Islet of Langerhans (tissue), 1 donor: ENCODE measurements at regions not wholly inside any gene's neighbourhood (a gene's known extent, or its start where the extent isn't known, plus 50 kb on each side); places are given as distances from the start of the nearest gene placed in this dataset.
A peak's percentile ranks its signal among the peaks of the same experiment; 100 is the strongest.

Experiments
- FAIRE-seq: peaks from one replicate; lab custom pipeline; 2011; peaks lifted over from hg19 to GRCh38; lab: Jason Lieb, UNC

DNA sequence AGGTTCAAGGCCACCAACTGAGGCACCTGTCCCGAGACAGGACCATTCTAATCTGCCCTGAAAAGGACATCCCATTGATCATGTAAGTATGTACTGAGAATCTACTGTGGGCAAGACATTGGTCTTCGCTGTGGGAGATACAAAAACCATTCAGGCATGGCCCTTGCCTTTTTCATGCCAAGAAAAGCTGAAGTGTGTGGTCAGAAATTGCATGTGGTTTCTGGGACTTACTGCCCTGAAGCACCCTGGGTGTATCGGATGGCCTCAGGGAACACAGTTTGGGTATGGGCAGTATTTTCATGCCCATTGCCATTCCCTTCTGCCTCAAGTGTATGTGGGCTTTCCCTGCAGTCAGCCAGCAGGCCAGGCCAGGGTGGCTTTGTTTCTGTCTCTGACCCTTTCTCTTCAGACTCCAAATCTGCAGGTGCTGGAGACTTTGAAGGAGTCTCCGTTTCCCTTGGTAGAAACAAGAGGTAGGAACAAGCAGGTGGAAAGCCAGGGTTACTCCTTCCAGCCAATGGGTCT is 285.7 kb downstream of the ZEB1 start:
- FAIRE-seq = no peak

- FAIRE-seq = no peak
These were observed 285.1 kb downstream of the ZEB1 start for GRCh38 chr10:31604096-31604495.

DNA sequence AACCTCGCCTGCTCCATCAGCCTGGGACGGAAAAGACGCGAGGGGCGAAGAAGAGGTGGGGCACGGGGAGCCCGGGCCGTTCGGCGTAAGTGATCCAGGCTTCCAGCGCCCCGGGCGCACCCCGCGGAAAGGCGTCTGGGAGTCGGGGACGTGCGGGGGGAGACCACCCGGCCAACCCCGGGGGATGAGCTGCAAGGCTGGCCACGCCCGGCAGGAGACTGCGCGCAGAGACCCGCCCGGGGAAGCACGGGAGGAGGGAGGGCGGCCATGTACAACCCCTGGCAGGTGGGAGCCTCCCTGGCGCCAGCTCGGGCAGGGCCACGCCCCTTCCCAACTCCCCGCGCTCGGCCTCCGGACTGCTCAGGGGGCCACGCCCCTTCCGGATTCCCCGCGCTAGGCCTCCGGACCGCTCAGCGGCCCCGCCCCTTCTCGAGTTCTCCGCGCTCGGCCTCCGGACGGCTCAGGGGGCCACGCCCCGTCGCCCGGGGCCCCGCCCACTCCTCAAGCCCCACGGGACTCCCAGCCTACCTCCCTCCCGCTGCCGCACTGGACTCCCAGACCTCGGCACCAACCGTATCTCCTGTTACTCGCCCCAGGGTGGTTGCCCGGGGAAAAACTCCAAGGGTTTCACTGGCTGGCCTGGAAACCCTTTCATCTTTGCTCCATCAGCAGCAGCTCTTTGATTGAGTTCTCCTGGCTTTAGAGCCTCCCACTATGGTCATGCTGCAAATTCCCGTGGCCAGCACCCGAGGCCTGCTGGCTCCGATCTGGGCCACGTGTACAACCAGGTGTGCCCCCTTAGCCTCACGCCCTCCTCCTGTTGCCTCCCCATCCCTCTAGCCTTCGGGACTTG is 284.4 kb downstream of the ZEB1 start:
- no peak for FAIRE-seq

- FAIRE-seq = peak; percentile 92
These were observed 283.7 kb downstream of the ZEB1 start for GRCh38 chr10:31602541-31603234.

DNA sequence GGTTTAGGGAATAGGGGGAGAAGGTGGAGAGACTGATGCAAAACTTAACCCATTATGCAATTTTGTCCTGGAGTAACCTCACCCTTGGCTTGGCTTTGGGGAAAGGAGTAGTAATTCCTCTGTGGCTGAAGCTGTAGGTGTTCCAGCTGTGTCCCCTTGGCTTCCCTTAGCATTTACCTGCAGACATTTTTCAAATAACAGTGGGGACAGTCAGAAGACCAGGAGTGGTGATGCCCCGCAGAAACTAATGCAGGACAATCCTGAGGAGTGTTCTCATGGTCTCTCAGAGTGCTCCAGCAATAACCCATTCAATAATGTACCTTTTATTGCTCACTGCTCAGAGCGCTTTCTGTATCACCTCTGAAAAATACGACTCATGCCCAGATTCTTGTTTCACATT is 282.1 kb downstream of the ZEB1 start:
- no peak for FAIRE-seq

GRCh38 chr10:31599626-31600504 is 280.8 kb downstream of the ZEB1 start:
- no peak for FAIRE-seq

GRCh38 chr10:31596765-31597164 is 277.7 kb downstream of the ZEB1 start:
- no peak for FAIRE-seq

- FAIRE-seq = no peak
These were observed 277.0 kb downstream of the ZEB1 start for GRCh38 chr10:31595992-31596391.

GRCh38 chr10:31594347-31594873 is 275.4 kb downstream of the ZEB1 start:
- no peak for FAIRE-seq

GRCh38 chr10:31593124-31593523 is 274.1 kb downstream of the ZEB1 start:
- no peak for FAIRE-seq

GRCh38 chr10:31591569-31591968 is 272.6 kb downstream of the ZEB1 start:
- FAIRE-seq = no peak

DNA sequence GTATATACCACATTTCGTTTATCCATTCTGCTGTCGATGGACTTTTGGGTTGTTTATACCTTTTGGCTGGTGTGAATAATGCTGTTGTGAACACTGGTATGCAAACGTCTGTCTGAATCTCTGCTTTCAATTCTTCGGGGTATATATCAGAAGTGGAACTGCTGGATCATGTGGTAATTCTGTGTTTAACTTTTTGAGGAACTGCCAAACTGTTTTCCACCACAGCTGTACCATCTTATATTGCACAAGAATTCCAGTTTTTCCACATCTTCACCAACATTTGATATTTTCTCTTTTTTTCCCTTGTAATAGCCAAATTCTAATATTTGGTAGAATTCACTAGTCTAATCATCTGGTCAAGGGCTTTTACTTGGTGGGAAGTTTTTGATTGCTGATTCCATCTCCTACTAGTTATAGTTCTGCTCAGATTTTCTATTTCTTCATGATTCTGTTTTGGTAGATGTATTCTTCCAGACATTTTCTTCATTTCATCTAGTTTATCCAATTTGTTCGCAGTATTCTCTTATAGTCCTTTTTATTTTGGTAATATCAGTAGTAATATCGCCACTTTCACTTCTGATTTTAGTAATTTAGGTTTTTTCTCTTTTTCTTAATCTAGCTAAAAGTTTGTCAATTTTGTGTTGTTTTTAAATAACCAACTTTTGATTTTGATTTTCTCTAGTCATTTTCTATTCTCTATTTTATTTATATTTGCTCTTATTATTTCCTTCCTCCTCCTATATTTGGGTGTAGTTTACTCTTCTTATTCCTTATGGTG is 271.2 kb downstream of the ZEB1 start:
- FAIRE-seq = no peak

- no peak for FAIRE-seq
These were observed 268.7 kb downstream of the ZEB1 start for GRCh38 chr10:31587691-31588090.

DNA sequence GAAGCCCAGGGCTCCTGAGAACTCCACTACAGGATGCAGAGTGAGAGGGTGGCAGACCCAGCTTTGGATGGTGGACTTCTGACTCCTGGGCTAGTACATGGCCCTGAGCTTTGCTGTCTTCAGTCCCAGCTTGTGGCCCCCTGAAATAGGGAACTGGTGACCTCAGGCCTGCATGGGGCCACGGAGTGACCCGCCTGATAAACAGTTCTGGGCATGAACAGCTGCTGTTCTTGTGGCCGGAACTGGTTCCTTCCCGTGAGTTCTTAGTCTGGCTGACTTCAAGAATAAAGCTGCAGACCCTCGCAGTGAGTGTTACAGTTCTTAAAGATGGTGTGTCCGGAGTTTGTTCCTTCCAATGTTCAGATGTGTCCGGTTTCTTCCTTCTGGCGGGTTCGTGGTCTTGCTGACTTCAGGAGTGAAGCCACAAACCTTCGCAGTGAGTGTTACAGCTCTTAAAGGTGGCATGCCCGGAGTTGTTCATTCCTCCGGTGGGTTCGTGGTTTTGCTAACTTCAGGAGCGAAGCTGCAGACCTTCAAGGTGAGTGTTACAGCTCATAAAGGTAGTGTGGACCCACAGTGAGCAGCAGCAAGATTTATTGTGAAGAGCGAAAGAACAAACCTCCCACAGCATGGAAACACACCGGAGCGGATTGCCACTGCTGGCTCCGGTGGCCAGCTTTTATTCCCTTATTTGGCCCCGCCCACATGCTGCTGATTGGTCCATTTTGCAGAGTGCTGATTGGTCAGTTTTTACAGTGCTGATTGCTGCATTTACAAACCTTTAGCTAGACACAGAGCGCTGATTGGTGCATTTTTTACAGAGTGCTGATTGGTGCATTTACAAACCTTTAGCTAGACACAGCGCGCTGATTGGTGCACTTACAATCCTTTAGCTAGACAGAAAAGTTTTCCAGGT is 268.0 kb downstream of the ZEB1 start:
- FAIRE-seq = no peak

- no peak for FAIRE-seq
These were observed 265.9 kb downstream of the ZEB1 start for GRCh38 chr10:31584876-31585275.

- no peak for FAIRE-seq
These were observed 265.1 kb downstream of the ZEB1 start for GRCh38 chr10:31584098-31584631.

DNA sequence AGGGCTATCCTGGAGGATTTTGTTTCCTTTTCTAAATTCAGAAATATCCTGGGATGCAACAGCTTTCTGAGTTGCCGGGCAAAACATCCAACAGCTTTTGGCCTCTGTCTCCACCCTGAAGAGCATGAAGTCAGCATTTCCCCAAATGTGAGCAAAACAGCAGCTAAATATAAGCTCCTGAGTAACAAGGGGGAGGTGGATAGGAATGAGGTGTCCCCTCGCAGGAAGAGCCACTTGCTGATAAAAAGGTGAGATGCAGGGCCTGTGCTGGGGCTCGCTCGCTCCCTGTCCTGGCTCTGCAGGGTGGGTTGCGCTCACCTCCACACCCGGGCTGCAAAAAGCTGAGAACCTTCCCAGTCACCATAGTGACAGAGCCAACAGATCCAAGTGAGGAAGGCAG is 264.3 kb downstream of the ZEB1 start:
- FAIRE-seq = no peak

DNA sequence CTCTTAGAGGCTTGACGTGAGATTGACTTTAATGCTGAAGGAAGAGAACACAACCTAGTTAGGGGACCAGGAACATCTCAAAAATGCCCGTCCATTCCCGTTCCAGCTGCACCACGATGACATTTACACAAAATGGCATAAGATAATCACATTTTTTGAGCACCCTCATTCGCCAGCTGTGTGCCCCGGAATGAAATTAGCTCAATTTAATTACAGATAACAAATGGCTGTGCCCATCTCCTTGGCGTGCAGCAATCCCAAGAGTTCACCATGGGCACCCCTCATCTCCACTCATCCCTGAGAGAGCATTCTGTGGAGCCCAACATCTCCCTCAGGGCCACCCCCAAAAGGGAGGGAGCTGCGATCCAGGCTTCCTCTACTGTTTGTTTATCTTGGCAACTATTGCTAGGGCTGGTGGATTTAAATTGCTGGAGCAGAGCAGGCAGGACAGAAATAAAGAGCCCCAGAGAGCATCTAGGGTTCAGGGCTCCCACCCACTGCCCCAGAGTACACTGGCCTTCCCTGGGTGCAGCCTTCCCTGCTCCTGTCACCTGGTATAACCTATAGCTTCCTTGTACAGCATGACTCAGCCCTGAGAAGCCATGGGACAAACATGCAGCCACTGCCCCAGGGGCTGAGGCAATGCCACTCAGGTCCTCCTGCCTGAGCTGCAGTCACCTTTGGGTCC is 263.5 kb downstream of the ZEB1 start:
- FAIRE-seq = no peak

DNA sequence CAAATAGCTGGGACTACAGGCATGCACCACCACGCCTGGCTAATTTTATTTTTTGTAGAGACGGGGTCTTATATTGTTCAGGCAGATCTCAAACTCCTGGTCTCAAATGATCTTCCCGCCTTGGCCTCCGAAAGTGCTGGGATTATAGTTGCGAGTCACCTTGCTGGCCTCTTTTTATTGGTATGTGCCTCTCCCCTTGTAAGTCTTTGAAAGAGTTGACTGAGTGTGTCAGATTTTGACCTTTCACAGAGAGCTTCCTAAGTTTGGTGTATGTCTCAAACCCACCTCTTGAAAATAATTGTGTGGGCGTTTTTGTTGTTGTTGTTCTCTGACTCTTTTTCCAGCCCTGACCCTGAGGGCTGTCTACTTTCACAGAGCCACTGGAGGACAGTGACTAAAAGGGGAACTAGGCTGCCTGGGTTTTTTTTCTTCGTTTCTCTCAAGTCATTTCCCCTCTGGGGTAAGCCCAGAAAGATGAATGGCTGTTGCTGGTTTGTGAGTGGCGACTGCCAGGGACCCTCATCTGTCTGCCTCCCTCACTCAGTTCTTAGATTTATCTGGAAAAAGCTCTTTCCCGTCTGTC is 262.8 kb downstream of the ZEB1 start:
- FAIRE-seq = no peak
